ENCODE measurements at regions not wholly inside any gene's neighbourhood (a gene's known extent, or its start where the extent isn't known, plus 50 kb on each side); places are given as distances from the start of the nearest gene placed in this dataset.

- H3K4me3 ChIP-seq, result no peak overlapping the region
- no peak overlapping the region for H3K27ac Mint-ChIP-seq
- H3K36me3 Mint-ChIP-seq, result no peaks in the 10 kb centered on the region
- no peak overlapping the region for H3K4me3 Mint-ChIP-seq
- H3K27ac ChIP-seq, result no peak overlapping the region
- no peaks in the 10 kb centered on the region for H3F3A ChIP-seq (ENCODE audit: low read depth)
- TF ChIP-seq CTCF (IDR thresholded peaks at IDR 0.05) (no peak), EZH2 (IDR thresholded peaks at IDR 0.05) (no peak), EZH2phosphoT487 (IDR thresholded peaks at IDR 0.05) (no peak)
- H3K9me3 ChIP-seq (ENCODE audit: low read depth), result no peaks in the 10 kb centered on the region
- no peaks in the 10 kb centered on the region for H3K79me2 ChIP-seq (ENCODE audit: low read depth)
- H4K20me1 ChIP-seq (ENCODE audit: low read depth), result no peaks in the 10 kb centered on the region
- no peaks in the 10 kb centered on the region for H3K9me3 Mint-ChIP-seq
- H2AFZ ChIP-seq (replicated peaks), result no peak overlapping the region
- no peaks in the 10 kb centered on the region for H3K36me3 ChIP-seq
- no peaks in the 10 kb centered on the region for H3K4me1 Mint-ChIP-seq
- DNase-seq (ENCODE audit: low spot score), result no peak
- H3K27me3 Mint-ChIP-seq (ENCODE audit: insufficient read depth, low read depth), result no peaks in the 10 kb centered on the region
- no peak overlapping the region for H3K4me2 ChIP-seq
- H3K4me1 ChIP-seq, result no peaks in the 10 kb centered on the region
- no peak overlapping the region for H3K9ac ChIP-seq
- H3K27me3 ChIP-seq, result no peaks in the 10 kb centered on the region
These were observed 121.7 kb upstream of the PRB2 start for GRCh38 chr12:11517080-11517479.

DNA sequence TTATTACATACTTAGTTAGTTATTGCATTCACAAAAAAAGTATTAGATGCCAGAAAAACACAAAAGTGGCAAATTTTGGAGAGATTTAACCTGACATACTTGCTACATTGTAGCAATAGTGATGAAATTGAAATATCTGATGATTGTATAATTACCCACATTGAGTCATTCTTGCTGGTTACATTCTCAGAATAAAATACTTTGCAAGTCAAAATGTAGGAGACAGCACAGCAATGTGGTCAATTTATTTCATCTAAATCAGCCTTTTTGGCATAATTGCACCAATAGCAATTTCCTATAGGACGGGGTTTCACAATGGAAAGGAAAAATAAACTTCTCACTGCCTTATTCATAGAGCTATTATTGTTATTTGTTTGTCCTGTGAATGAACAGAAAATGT is 125.0 kb upstream of the ETV6 start:
- no peaks in the 10 kb centered on the region for H3K27me3 Mint-ChIP-seq (ENCODE audit: insufficient read depth, low read depth)
- H2AFZ ChIP-seq (replicated peaks), result no peak overlapping the region
- H3K9ac ChIP-seq, result no peak overlapping the region
- no peak overlapping the region for H3K27ac ChIP-seq
- H3K27me3 ChIP-seq, result peaks cover 17% of the 10 kb centered on the region
- no peak for TF ChIP-seq EZH2 (IDR thresholded peaks at IDR 0.05)
- TF ChIP-seq EZH2phosphoT487 (IDR thresholded peaks at IDR 0.05), result no peak
- no peak for TF ChIP-seq CTCF (IDR thresholded peaks at IDR 0.05)
- no peaks in the 10 kb centered on the region for H3K9me3 ChIP-seq (ENCODE audit: low read depth)
- no peaks in the 10 kb centered on the region for H3K36me3 Mint-ChIP-seq
- no peaks in the 10 kb centered on the region for H3F3A ChIP-seq (ENCODE audit: low read depth)
- no peaks in the 10 kb centered on the region for H3K9me3 Mint-ChIP-seq
- H3K27ac Mint-ChIP-seq, result no peak overlapping the region
- no peaks in the 10 kb centered on the region for H3K4me1 Mint-ChIP-seq
- H3K36me3 ChIP-seq, result no peaks in the 10 kb centered on the region
- no peaks in the 10 kb centered on the region for H3K4me1 ChIP-seq
- no peak for DNase-seq (ENCODE audit: low spot score)
- no peaks in the 10 kb centered on the region for H4K20me1 ChIP-seq (ENCODE audit: low read depth)
- H3K4me2 ChIP-seq, result no peak overlapping the region
- H3K79me2 ChIP-seq (ENCODE audit: low read depth), result no peaks in the 10 kb centered on the region
- H3K4me3 ChIP-seq, result no peak overlapping the region
- no peak overlapping the region for H3K4me3 Mint-ChIP-seq

DNA sequence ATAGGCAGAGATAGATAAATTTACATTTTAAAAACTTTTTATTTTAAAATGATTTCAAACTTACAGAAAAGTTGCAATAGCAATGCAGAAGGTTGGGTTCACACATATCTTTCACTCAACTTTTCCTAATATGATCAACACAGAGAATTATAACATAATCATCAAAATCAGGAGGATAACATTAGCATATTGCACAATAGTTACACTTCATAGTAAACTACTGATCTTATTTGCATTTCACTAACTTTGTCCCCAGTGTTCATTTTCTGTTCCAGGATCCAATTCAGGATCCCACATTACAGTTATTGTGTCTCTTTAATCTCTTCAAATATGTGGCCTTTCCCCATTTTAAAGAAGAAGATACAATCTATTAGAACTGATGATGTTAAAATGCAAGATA is 115.4 kb upstream of the ETV6 start:
- Mint-ChIP-seq H3K27ac (no peak overlapping the region), H3K4me3 (no peak overlapping the region), H3K4me1 (no peaks in the 10 kb centered on the region), H3K36me3 (no peaks in the 10 kb centered on the region), H3K27me3 (ENCODE audit: insufficient read depth, low read depth) (peaks cover 2% of the 10 kb centered on the region), H3K9me3 (no peaks in the 10 kb centered on the region)
- no peaks in the 10 kb centered on the region for H3K4me1 ChIP-seq
- H3K36me3 ChIP-seq, result no peaks in the 10 kb centered on the region
- H4K20me1 ChIP-seq (ENCODE audit: low read depth), result no peaks in the 10 kb centered on the region
- H2AFZ ChIP-seq (replicated peaks), result no peak overlapping the region
- H3K79me2 ChIP-seq (ENCODE audit: low read depth), result no peaks in the 10 kb centered on the region
- no peak overlapping the region for H3K9ac ChIP-seq
- H3K27me3 ChIP-seq, result peaks cover 4% of the 10 kb centered on the region
- no peak overlapping the region for H3K27ac ChIP-seq
- no peaks in the 10 kb centered on the region for H3K9me3 ChIP-seq (ENCODE audit: low read depth)
- TF ChIP-seq EZH2phosphoT487 (IDR thresholded peaks at IDR 0.05), result no peak
- no peak for TF ChIP-seq EZH2 (IDR thresholded peaks at IDR 0.05)
- TF ChIP-seq CTCF (IDR thresholded peaks at IDR 0.05), result no peak
- H3F3A ChIP-seq (ENCODE audit: low read depth), result no peaks in the 10 kb centered on the region
- DNase-seq (ENCODE audit: low spot score), result no peak
- no peak overlapping the region for H3K4me2 ChIP-seq
- no peak overlapping the region for H3K4me3 ChIP-seq

DNA sequence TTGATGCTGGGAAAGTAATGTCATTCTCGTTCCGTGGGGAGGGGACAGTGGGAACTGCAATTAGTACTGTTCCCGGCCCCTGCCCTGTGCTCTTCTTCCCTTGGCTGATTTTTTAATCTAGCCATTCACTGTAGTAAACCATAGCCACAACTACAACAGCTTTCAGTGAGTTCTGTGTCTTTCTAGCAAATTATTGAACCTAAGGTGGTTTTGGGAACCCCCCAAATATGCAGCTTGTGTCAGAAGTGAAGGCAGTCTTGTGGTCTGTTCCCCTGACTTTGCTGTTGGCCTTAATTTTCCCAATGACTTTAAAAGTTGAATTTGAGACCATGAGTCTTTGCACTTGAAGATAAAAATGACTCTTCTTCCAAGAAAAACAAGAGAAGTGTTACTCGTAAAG is 114.3 kb upstream of the ETV6 start:
- no peaks in the 10 kb centered on the region for H3K4me1 ChIP-seq
- Mint-ChIP-seq H3K4me3 (no peak overlapping the region), H3K27ac (no peak overlapping the region), H3K36me3 (no peaks in the 10 kb centered on the region), H3K9me3 (no peaks in the 10 kb centered on the region), H3K27me3 (ENCODE audit: insufficient read depth, low read depth) (peaks cover 2% of the 10 kb centered on the region), H3K4me1 (no peaks in the 10 kb centered on the region)
- H3K4me2 ChIP-seq, result no peak overlapping the region
- H3K36me3 ChIP-seq, result no peaks in the 10 kb centered on the region
- no peak for DNase-seq (ENCODE audit: low spot score)
- H3K4me3 ChIP-seq, result no peak overlapping the region
- no peaks in the 10 kb centered on the region for H3K9me3 ChIP-seq (ENCODE audit: low read depth)
- no peaks in the 10 kb centered on the region for H4K20me1 ChIP-seq (ENCODE audit: low read depth)
- H3K9ac ChIP-seq, result no peak overlapping the region
- H2AFZ ChIP-seq (replicated peaks), result no peak overlapping the region
- H3K79me2 ChIP-seq (ENCODE audit: low read depth), result no peaks in the 10 kb centered on the region
- H3K27ac ChIP-seq, result no peak overlapping the region
- no peaks in the 10 kb centered on the region for H3F3A ChIP-seq (ENCODE audit: low read depth)
- no peaks in the 10 kb centered on the region for H3K27me3 ChIP-seq
- TF ChIP-seq CTCF (IDR thresholded peaks at IDR 0.05), result no peak
- no peak for TF ChIP-seq EZH2 (IDR thresholded peaks at IDR 0.05)
- TF ChIP-seq EZH2phosphoT487 (IDR thresholded peaks at IDR 0.05), result no peak

All from neural progenitor cell (in vitro differentiated cells).